ENCODE measurements at regions not wholly inside any gene's neighbourhood (a gene's known extent, or its start where the extent isn't known, plus 50 kb on each side); places are given as distances from the start of the nearest gene placed in this dataset.

- Mint-ChIP-seq H3K27me3 (ENCODE audit: low read depth, unreplicated experiment) (no peaks in the 10 kb centered on the region), H3K4me1 (ENCODE audit: low read depth, unreplicated experiment) (peaks cover 11% of the 10 kb centered on the region), H3K9me3 (ENCODE audit: unreplicated experiment) (no peaks in the 10 kb centered on the region), H3K4me3 (ENCODE audit: unreplicated experiment) (no peak overlapping the region), H3K27ac (ENCODE audit: unreplicated experiment) (no peak overlapping the region), H3K36me3 (ENCODE audit: low read depth, unreplicated experiment) (no peaks in the 10 kb centered on the region)
- Histone ChIP-seq H3K4me2 (ENCODE audit: low read length) (no peak overlapping the region), H3K27me3 (ENCODE audit: insufficient read depth, low read length) (no peaks in the 10 kb centered on the region), H3K9ac (ENCODE audit: low read length) (no peak overlapping the region), H3K27ac (ENCODE audit: low read depth, low read length) (no peak overlapping the region), H3K4me3 (ENCODE audit: insufficient read depth, low read depth, low read length) (no peak overlapping the region), H3K9me3 (ENCODE audit: insufficient read depth, low read depth, low read length) (no peaks in the 10 kb centered on the region), H3K79me2 (ENCODE audit: insufficient read depth, low read length) (no peaks in the 10 kb centered on the region), H3K4me1 (ENCODE audit: insufficient read depth, low read length) (no peaks in the 10 kb centered on the region), H3K36me3 (ENCODE audit: insufficient read depth, low read length) (no peaks in the 10 kb centered on the region), H4K20me1 (ENCODE audit: insufficient read depth, low read length) (no peaks in the 10 kb centered on the region), H2AFZ (ENCODE audit: low read depth, low read length) (no peak overlapping the region)
- no peak for DNase-seq (ENCODE audit: low read depth)
- FAIRE-seq, result no peak
- TF ChIP-seq, protein P1, sequence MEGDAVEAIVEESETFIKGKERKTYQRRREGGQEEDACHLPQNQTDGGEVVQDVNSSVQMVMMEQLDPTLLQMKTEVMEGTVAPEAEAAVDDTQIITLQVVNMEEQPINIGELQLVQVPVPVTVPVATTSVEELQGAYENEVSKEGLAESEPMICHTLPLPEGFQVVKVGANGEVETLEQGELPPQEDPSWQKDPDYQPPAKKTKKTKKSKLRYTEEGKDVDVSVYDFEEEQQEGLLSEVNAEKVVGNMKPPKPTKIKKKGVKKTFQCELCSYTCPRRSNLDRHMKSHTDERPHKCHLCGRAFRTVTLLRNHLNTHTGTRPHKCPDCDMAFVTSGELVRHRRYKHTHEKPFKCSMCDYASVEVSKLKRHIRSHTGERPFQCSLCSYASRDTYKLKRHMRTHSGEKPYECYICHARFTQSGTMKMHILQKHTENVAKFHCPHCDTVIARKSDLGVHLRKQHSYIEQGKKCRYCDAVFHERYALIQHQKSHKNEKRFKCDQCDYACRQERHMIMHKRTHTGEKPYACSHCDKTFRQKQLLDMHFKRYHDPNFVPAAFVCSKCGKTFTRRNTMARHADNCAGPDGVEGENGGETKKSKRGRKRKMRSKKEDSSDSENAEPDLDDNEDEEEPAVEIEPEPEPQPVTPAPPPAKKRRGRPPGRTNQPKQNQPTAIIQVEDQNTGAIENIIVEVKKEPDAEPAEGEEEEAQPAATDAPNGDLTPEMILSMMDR (IDR thresholded peaks at IDR 0.05; ENCODE audit: insufficient read depth, low read depth, low read length), result no peak
- TF ChIP-seq EZH2 (IDR thresholded peaks at IDR 0.05; ENCODE audit: insufficient read depth, low read length), result no peak
Observed at GRCh38 chr11:104465321-104465720, 301.4 kb upstream of the PDGFD start.

GRCh38 chr11:104464691-104465090 is 300.7 kb upstream of the PDGFD start:
- H3K4me3 Mint-ChIP-seq (ENCODE audit: unreplicated experiment), result no peak overlapping the region
- no peaks in the 10 kb centered on the region for H3K27me3 Mint-ChIP-seq (ENCODE audit: low read depth, unreplicated experiment)
- Histone ChIP-seq H3K9ac (ENCODE audit: low read length) (no peak overlapping the region), H3K27ac (ENCODE audit: low read depth, low read length) (no peak overlapping the region), H3K27me3 (ENCODE audit: insufficient read depth, low read length) (no peaks in the 10 kb centered on the region), H3K4me2 (ENCODE audit: low read length) (no peak overlapping the region), H3K4me1 (ENCODE audit: insufficient read depth, low read length) (no peaks in the 10 kb centered on the region), H3K9me3 (ENCODE audit: insufficient read depth, low read depth, low read length) (no peaks in the 10 kb centered on the region), H2AFZ (ENCODE audit: low read depth, low read length) (no peak overlapping the region), H3K36me3 (ENCODE audit: insufficient read depth, low read length) (no peaks in the 10 kb centered on the region), H3K4me3 (ENCODE audit: insufficient read depth, low read depth, low read length) (no peak overlapping the region), H4K20me1 (ENCODE audit: insufficient read depth, low read length) (no peaks in the 10 kb centered on the region), H3K79me2 (ENCODE audit: insufficient read depth, low read length) (no peaks in the 10 kb centered on the region)
- peaks cover 11% of the 10 kb centered on the region for H3K4me1 Mint-ChIP-seq (ENCODE audit: low read depth, unreplicated experiment)
- no peaks in the 10 kb centered on the region for H3K9me3 Mint-ChIP-seq (ENCODE audit: unreplicated experiment)
- no peak overlapping the region for H3K27ac Mint-ChIP-seq (ENCODE audit: unreplicated experiment)
- DNase-seq (ENCODE audit: low read depth) (no peak), FAIRE-seq (no peak)
- H3K36me3 Mint-ChIP-seq (ENCODE audit: low read depth, unreplicated experiment), result no peaks in the 10 kb centered on the region
- TF ChIP-seq, protein P1 (IDR thresholded peaks at IDR 0.05; ENCODE audit: insufficient read depth, low read depth, low read length), result no peak
- TF ChIP-seq EZH2 (IDR thresholded peaks at IDR 0.05; ENCODE audit: insufficient read depth, low read length), result no peak

- H3K36me3 Mint-ChIP-seq (ENCODE audit: low read depth, unreplicated experiment), result no peaks in the 10 kb centered on the region
- no peaks in the 10 kb centered on the region for H3K36me3 ChIP-seq (ENCODE audit: insufficient read depth, low read length)
- H2AFZ ChIP-seq (ENCODE audit: low read depth, low read length), result no peak overlapping the region
- TF ChIP-seq, protein P1 (IDR thresholded peaks at IDR 0.05; ENCODE audit: insufficient read depth, low read depth, low read length), result no peak
- TF ChIP-seq EZH2 (IDR thresholded peaks at IDR 0.05; ENCODE audit: insufficient read depth, low read length), result no peak
- H3K9ac ChIP-seq (ENCODE audit: low read length), result no peak overlapping the region
- H3K4me1 Mint-ChIP-seq (ENCODE audit: low read depth, unreplicated experiment), result peaks cover 9% of the 10 kb centered on the region
- H3K4me3 Mint-ChIP-seq (ENCODE audit: unreplicated experiment), result no peak overlapping the region
- H3K4me3 ChIP-seq (ENCODE audit: insufficient read depth, low read depth, low read length), result no peak overlapping the region
- FAIRE-seq, result no peak
- no peaks in the 10 kb centered on the region for H3K27me3 Mint-ChIP-seq (ENCODE audit: low read depth, unreplicated experiment)
- no peaks in the 10 kb centered on the region for H3K4me1 ChIP-seq (ENCODE audit: insufficient read depth, low read length)
- H3K27ac ChIP-seq (ENCODE audit: low read depth, low read length), result no peak overlapping the region
- no peaks in the 10 kb centered on the region for H3K79me2 ChIP-seq (ENCODE audit: insufficient read depth, low read length)
- H3K9me3 ChIP-seq (ENCODE audit: insufficient read depth, low read depth, low read length), result no peaks in the 10 kb centered on the region
- H3K27ac Mint-ChIP-seq (ENCODE audit: unreplicated experiment), result peak overlapping the region; percentile 55
- H3K27me3 ChIP-seq (ENCODE audit: insufficient read depth, low read length), result no peaks in the 10 kb centered on the region
- H3K9me3 Mint-ChIP-seq (ENCODE audit: unreplicated experiment), result no peaks in the 10 kb centered on the region
- DNase-seq (ENCODE audit: low read depth), result peak; percentile 64
- no peak overlapping the region for H3K4me2 ChIP-seq (ENCODE audit: low read length)
- H4K20me1 ChIP-seq (ENCODE audit: insufficient read depth, low read length), result no peaks in the 10 kb centered on the region
Observed at GRCh38 chr11:104462341-104462740, 298.4 kb upstream of the PDGFD start.
